HG02884 (cell line): ENCODE measurements at regions not wholly inside any gene's neighbourhood (a gene's known extent, or its start where the extent isn't known, plus 50 kb on each side); places are given as distances from the start of the nearest gene placed in this dataset.

Experiments used
- ATAC-seq: cut with Tn5 transposase; IDR thresholded peaks from one replicate; pipeline ENCODE4 v1.9.1; 2021; ENCODE audit warnings: mild to moderate bottlenecking, moderate library complexity; ENCODE audit not compliant: unreplicated experiment

DNA sequence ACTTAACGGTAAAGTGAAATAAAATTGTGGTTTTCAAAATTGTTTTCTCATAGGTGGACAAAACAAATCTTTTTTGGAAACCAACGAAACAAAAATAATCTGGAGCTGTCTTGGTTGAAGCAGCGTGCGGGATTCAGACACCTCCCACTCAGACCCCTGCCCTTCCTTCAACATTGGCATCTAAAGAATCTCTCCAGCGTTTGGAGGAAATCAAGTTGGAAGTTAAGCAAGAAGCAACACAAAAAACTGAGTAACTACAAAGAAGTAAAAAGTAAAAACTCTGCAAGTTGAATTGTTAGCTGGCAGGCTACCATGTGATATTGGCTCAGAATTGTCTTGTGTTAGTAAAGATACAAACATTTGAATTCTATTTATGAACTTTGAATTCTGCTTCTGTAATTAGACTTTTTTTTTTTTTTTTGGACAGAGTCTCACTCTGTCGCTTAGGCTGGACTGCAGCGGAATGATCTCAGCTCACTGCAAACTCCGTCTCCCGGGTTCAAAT lies 361.0 kb upstream of the PMFBP1 start:
- no peak for ATAC-seq

DNA sequence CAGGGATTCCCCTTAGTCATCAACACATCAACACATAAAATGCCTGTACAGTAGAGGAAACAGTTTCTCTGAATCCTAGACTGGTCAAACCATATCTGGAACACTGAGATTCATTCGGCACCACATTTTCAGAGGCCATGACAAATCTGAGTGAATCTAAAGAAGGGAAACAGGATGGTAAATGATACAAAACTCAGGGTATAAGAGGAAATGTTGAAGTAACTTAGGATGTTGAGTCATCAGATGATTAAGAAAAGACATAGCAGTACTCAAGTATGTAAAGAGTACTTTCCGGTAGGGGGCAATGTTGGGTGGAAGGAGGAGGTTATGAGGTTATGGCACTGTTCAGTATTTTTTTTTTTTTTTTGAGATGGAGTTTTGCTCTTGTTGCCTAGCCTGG lies 358.5 kb upstream of the PMFBP1 start:
- ATAC-seq: no peak

DNA sequence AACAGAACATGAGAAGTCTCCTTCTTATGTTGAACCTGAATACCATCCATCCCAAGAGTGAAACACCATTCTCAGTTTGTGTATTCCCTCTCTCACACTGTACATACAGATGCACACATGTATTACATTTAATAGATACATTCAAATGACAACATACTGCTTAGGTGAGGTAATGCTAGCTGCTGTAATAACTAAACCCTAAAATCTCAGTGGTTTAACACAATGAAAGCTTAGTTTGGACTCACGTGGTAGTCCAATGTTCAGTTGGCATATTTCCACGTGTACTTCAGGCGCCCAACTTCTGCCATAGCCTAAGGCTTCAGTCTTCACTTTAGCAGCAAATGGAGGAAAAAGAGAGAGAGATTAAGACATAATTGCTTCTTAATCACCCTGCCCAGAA lies 351.1 kb upstream of the PMFBP1 start:
- ATAC-seq: no peak

DNA sequence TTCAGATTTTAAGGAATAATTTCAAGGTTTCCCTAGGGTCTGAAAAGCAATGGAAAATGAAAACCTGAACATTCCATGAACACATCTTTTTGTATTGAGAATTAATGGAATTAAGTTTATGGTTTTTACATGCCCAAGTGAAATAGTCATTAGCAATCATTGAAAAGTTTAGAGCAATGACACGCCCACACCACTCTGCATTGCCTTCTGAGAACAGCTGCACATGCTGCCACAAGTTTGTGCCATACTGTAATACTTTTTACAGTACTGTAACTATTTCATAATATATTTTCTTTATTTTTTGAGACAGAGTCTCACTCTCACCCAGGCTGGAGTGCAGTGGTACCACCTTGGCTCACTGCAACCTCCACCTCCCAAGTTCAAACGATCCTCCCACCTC lies 345.2 kb upstream of the PMFBP1 start:
- ATAC-seq: no peak

DNA sequence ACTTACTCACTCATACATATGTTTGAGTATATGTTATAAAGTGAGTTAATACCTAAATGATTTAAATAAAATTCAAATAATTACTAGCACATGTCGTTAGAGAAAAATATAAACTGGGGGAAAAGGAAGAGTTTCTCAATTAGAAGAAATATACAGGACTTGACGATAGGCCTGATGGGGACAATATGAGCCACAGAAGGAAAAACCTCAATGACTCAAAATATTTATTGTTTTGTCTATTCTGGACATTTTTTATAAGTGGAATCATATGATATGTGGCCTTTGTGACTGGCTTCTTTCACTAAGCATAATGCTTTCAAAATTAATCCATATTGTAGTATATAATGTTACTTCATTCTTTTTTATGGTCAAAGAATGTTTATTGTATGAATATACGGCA lies 339.2 kb upstream of the PMFBP1 start:
- ATAC-seq: no peak

DNA sequence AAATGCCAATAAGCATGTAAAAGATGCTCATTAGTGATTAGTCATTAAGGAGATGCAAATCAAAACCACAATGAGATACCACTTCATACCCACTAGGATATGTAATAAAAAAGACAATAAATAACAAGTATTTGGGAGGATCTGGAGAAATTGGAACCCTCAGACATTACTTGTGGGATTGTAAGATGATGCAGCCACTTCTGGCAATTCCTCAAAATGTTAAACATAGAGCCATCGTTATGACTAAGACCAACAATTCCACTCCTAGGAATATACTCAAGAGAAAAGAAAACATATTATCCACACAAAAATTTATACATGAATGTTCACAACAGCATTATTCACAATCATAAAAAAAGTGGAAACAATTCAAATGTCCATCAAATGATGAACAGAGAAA lies 336.2 kb upstream of the PMFBP1 start:
- no peak for ATAC-seq

DNA sequence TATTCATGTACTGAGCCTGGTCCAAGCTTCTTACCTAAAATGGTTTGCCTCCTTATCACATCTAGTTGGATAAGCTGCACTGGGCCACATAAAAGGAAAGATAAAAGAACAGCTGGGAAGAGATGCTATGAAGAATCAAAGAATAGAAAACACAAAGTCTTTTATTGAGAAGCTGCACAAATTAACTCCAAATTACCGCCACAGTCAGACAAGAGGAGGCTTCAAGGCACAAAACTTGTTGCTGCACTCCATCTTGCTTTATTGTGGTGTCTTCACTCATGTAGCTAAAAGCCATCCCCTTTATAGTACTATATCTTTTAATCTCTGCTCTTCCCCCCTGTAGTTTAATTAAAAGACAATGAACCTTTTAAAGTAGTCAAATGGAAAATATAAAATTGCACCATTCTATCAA lies 330.6 kb upstream of the PMFBP1 start:
- ATAC-seq: no peak

DNA sequence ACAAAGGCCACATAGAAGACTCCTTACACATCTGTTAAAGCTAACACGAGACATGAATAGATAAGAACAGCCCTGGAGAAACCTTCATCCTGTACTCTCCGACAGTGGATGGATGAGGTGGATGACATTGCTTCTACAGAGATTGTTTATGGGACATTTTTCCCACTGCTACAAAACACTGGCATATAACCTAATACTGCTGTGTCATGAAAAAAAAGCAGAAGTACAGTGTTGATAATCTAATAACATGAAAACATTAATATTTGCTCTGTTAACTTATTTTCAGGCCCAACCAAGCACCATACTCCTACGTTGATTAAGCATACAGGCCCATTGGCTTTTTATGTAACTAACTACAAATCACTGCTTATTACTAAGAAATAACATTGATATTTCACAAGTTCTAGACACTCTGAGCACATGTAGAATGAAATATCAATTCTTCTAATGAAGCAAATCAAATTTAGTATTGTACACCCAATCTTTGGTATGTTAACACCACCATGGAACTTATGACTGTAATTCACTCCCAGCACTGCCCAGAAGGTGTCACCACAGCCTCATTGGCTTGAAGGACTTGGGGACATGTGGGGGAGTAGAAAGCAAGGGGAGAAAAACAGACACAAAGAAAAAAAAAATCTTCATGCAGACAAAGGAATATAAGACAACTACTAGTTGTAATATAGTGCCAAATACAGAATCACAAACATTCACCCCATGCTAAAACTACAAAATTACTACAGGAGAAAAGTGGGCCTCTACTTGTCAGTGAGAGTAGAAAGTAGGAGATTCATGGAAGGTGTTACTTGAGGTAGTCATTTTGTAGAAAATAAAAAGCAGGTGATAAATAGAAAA lies 330.0 kb upstream of the PMFBP1 start:
- peak; percentile 68 for ATAC-seq

DNA sequence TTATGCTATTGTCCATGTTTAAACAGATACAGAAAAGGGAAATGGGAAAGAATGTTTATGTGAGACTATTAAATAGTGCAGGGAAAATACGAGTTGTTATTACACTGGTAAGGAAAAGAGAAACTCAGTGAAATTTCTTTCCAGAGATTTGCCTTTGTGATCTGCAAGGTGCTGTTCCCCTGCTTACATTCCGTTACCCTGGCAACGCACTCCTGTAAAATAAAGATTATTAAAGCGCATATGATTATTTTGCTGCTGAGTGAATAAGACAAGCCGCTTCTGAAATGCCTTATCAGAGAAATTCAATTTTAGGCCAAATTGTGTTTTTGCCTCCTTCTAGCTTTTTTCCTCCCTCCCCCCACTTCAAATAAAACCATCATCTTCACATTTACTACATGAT lies 328.6 kb upstream of the PMFBP1 start:
- no peak for ATAC-seq

DNA sequence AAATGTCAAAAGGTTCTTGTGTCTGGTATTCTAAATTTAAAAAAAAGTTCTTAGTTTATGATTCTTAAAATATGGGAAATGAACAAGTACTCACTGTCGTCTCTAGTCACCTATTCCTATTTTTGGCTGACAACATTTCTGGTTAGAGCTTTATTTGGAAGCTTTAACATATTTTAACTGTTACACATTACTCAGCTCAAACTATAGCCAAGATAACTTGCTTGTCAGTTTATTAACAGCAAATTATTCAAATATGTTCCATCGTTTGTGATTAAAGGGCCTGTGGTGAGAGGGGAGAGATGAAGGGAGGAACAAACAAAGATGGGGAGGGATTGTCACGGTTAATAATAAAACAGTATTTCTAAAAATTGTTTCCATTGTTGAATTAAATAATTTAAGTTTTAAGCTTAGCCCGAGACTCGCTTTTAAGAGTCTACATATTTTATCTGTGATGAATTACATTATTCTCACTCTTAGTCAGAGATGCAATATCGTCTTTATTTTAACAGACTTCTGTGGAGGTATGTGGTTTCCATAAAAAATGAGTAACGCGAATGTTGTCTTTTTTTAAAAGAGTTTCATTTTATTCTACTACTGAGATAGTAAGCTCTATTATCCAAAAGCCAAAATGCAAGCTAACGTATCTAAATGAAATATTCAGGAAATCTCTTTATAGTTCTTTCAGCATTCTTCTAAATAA lies 321.9 kb upstream of the PMFBP1 start:
- no peak for ATAC-seq

DNA sequence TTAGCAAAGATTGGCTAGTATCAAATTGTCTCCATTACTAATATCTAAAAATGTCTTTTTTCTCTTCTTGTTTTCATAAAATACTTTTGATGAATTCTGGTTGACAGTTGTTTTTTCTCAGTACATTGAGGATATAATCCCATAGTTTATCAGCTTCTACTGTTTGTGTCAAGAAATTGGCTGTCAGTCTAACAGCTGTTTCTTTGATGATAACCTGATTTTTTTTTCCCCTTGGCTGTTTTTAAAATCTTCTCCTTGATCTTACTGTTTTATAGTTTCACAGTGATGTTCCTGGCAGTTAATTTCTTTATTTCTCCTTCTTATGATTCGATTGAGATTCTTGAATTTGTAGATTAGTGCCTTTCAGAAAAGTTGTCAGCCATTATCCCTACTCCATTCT lies 315.3 kb upstream of the PMFBP1 start:
- ATAC-seq: no peak

DNA sequence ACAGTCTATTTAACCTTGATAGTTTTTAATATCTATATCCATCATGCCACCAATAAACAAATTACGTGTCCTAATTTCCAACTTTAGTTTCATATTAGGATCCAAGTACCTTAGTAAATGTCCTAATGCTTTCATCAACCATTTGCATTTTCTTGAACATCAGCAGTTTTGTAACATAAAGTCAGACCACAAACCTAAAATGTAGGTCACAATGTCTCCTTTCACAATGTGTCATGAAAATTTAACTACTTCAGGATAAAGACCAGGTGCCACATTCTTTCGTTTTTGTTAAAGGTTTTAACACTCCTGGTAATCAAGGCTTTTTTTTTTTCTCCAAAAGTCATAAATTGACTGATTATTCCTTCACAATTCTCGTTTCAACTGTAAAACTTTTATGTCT lies 310.7 kb upstream of the PMFBP1 start:
- ATAC-seq: no peak

DNA sequence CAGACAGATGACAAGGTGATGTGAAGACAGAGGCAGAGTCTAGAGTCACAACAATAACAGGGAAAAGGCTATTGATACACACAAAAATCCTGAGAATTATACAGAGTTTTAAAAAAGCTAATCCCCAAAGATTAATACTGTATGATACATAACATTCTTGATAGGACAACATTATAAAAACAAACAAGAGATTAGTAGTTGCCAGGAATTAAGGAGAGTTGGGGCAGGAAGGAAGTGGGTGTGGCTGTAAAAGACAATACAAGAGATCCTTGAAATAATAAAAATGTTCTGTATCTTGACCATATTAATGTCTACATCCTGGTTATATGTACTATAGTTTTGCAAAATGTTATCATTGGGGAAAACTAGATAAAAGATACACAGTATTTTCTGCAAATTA lies 309.5 kb upstream of the PMFBP1 start:
- no peak for ATAC-seq

DNA sequence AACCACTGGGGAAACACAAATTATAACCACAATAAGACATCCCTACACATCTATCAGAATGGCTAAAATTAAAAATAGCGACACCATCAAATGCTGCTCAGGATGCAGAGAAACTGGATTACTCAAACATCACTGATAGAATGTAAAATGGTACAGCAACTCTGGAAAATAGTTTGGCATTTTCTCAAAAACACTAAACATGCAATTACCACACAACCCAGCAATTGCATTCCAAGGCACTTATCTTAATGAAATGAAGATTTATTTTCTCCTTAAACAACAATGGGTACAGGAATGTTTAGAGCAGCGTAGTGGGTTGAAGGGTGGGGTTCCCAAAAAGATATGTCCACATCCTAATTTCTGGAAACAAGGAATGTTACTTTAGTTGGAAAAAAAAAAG lies 309.0 kb upstream of the PMFBP1 start:
- ATAC-seq: no peak

DNA sequence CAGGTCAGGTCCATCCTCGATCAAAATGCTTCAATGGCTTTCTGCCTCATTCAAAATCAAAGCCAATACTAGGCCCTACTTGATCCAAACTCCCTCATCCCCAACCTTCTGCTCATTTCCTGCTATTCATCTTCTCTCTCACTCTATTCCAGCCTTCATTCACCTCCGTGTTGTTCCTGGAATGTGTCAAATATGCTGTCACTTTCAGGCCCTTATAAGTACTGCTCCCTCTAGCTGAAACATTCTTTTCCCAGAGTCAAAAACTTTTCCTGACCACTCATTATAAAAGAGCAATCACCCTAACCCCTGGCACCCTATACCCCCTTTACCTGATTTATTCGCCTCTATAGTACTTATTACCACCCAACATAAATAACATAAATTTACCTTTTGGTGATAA lies 303.7 kb upstream of the PMFBP1 start:
- ATAC-seq: no peak

DNA sequence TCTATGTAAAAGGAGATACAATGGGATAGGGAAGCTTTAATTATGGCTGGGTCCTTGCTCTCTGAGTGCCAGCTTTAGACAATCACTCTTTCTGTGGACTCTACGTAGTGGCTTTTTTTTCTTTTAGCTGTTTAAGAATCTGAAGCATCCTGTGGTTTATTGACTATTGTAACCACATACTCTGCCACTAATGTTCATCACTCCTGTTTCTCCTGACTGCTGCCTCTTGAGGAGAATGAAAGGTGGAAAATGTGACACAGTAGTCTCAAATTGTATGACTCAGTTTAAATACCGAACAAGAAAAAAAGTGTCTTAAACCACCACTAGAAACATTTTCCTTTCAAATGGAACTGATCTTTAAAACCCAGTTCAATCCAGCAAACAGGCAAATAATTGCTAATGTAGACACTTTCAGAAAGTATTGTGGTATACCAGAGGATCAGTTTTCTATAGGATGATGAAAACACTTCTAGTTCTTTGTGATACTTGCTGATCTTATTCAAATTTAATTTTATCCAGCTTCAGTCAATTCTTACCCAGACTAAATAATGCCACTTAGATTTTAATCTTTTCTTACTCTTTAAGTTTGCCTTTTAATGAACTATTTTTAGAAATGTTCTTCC lies 302.7 kb upstream of the PMFBP1 start:
- ATAC-seq: no peak

DNA sequence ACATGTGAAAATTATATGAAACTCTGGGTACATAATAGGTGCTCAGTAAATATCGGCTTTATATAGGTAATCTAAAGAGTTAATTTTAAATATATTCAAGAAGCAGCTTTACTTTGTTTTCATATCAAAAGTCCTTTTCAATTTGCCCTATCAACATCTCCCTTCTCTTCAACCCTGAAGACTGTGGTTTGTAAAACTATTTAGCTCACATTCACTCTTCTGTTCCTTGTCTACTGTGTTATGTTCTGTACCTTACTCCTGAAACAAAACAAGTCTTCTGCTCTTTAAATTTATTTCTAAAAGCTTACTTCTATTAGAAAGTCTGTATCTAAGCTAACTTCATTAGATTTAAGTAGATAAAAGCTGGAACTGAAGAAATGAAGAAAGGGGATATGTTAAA lies 301.7 kb upstream of the PMFBP1 start:
- ATAC-seq: no peak

DNA sequence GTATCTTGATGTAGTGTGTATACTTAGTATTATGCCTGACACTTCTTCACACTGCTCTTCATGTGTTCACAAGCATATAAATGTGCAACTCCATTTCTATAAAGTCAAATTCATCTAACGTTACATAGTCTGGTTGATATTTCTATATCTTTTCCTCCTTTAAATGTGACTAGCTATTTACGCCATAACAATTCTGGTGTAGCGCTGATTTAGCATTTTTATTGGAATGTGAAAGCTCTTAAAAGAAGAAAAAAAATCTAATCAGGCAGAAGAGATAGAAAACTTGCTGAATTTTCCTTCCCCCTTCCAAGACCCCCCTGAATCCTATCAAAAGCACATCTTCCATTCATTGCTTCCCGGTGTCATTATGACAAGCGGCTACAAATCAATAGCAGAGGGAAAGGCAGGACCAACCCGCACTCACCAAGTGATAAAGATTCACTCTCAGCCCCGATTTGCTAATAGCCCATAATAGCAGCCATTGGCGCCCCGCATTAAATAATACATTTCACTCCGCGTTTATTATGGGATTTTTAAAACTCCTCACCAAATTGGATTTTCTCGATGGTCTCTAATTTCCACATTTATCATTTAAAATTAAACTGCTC lies 299.5 kb upstream of the PMFBP1 start:
- no peak for ATAC-seq

DNA sequence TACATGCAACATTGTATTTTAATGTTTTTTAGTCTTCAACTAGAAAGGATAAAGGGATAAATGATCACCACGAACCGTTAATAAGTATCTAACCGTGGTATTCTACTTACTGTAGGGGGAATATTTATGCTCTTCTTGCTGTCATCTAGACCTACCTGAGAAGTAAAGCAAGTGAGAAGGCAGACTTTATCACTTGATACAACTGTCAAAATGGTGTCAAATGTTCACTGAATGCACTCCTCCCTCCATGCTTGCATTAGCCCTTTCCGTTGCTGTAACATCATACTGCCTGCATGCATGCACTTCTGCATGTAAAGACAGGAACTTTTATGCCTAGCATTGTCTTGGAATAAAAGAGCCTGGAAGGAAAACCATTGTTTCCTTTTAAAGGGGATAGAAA lies 298.6 kb upstream of the PMFBP1 start:
- ATAC-seq: no peak

DNA sequence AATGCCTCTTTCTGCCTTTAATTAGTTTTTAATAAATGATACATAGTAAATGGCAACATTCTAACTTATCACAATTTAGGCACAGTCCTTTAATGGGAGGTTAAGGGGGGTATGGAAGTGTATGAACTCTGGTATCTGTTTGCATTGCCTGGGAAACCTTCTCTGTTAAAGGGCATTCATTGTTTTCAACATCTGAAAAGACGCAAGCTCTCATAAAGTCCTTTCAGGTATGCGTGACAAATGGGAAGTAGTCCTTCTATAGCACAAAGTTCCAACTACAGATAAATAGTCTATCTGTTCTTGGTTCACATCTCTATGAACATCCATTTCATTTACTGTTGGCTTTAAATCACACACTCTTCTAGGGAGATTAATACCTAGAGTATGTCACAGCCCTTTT lies 298.0 kb upstream of the PMFBP1 start:
- ATAC-seq: no peak

DNA sequence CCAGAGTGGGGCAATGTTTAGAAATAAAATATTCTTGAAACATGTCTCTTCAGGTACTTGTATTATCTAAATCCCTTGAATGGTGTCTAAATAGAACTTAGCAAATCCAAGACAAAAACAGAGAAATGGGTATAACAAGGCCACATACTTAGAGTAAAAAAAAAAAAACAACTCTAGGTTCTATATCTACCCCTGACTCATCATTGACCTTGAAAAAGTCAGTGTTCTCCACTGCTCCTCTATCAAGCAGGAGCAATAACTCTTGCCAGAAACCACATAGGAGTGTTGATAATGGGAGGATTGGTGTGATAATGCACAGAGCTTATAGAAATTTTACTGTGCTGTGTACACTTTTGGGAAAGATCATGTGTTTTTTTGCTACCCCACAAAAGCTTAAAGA lies 296.6 kb upstream of the PMFBP1 start:
- no peak for ATAC-seq
